ENCODE measurements at regions not wholly inside any gene's neighbourhood (a gene's known extent, or its start where the extent isn't known, plus 50 kb on each side); places are given as distances from the start of the nearest gene placed in this dataset.

- no peak for TF ChIP-seq CTCF (IDR thresholded peaks at IDR 0.05)
- TF ChIP-seq POLR2A (IDR thresholded peaks at IDR 0.05): no peak
Measured at GRCh38 chr2:101533561-101534148, 58.7 kb upstream of the RFX8 start.

All from gastroesophageal sphincter (tissue), 3 donors.